Stimulated activated naive CD8-positive, alpha-beta T cell treated with anti-CD3 and anti-CD28 coated beads, Interleukin-15, Interleukin-2, amounts not matched to agents 100 U/mL and 50 U/mL, for 24 hours (primary cell): ENCODE measurements at regions not wholly inside any gene's neighbourhood (a gene's known extent, or its start where the extent isn't known, plus 50 kb on each side); places are given as distances from the start of the nearest gene placed in this dataset.
A peak's percentile ranks its signal among the peaks of the same experiment; 100 is the strongest.
"Not testable (repeated sequence)": the region's sequence is repeated elsewhere in the genome, so short reads cannot be mapped to it uniquely, and the experiment has no call there.

ENCODE experiments used
- ATAC-seq: fragments of 150-1000 bp; cut with Tn5 transposase; one replicate; pipeline ENCODE4 v1.10.0; 2021
- DNase-seq: peaks from one replicate; pipeline ENCODE4 v3.0.0; 2021

DNA sequence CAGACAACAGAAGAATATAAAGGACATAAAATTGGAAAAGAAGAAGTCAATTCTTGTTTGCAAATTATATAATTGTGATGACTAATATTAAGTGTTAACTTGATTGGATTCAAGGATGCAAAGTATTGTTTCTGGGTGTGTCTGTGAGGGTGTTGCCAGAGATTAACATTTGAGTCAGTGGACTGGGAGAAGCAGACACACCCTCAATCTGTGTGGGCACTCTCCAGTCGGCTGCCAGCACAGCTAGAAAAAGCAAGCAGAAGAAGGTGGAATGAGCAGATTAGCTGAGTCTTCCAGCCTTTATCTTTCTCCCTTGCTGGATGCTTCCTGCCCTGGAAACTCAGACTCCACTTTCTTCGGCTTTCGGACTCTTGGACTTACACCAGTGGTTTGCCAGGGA, 51.7 kb downstream of the UBE2NL start:
- DNase-seq (no peak), ATAC-seq (no peak)

- ATAC-seq = no peak
- no peak for DNase-seq
Observed at GRCh38 chrX:143940119-143940518, 56.2 kb downstream of the UBE2NL start.

DNA sequence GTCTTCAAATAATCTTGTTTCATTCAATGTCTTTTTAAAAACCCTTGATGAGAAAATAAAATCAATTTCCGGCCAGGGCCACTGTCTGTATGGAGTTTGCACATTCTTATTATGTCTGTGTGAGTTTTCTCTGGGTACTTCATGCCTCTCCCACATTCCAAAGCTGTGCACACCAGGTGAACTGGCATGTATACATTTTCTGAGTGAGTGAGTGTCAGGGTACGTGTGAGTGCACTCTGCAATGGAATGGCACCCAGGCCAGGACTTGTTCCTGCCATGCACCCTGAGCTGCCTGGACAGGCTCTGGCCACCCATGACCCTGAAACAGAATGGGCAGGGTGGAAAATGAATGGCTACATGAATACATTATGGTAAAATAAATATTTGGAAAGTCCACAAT, 61.3 kb downstream of the UBE2NL start:
- no peak for ATAC-seq
- no peak for DNase-seq

- ATAC-seq (no peak), DNase-seq (no peak)
Observed at GRCh38 chrX:143964549-143964948, 80.7 kb downstream of the UBE2NL start.

DNA sequence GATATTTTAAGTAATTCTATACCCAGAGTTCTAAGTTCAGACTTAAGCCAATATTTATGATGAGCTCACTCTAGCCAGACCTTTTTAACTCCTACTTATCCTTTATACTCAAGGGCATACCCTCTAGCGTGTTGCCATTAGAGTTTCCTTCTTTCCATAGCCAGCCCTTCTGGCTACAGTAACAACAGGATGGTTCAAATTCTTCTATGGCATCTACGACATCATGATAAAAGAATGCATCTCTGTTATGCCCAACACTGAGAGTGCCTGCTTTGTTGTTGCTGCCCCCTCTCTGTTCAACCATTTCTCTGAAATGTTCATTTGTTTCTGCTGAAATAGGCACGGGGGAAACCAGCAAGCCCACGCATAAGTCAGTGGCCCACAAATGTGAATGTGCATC, 104.5 kb downstream of the UBE2NL start:
- ATAC-seq = no peak
- no peak for DNase-seq

GRCh38 chrX:143994206-143994605, 110.3 kb downstream of the UBE2NL start:
- no peak for DNase-seq
- no peak for ATAC-seq

DNA sequence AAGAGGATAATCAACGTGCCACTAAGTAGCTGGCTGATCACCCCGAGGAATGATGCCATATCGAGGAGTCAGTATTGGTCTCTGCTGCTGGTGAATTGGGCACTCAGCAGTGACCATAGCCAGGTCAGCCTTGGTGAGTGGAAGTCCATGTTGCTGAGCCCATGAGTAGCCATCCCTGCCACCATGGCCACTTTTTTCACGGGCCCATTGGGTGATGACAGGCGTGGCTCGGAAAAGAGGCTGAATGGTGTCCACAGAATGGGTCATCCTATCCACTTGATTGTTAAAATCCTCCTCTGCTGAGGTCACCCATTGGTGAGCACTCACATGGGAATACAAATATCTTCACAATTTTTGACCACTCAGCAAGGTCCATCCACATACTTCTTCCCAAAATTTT, 114.4 kb downstream of the UBE2NL start:
- ATAC-seq (no peak), DNase-seq (no peak)

DNA sequence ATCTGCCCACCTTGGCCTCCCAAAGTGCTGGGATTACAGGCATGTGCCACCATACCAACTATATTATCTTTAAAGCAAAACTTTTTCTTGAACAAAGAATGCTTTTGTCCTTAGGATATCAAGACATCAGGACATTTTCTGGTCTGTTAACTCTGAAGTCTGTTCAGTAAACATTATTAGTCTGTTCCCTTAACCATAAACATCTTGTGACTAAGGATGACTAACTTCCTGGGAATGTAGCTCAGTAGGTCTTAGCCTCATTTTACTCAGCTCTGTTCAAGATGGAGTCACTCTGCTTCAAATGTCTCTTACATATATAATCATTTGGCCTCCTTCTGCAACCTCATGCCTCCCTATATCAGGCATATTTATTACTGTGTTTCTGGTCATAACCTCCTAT, 122.9 kb downstream of the UBE2NL start:
- DNase-seq (no peak), ATAC-seq (no peak)

- DNase-seq = no peak
- no peak for ATAC-seq
Observed at GRCh38 chrX:144040793-144041192, 156.9 kb downstream of the UBE2NL start.

- ATAC-seq (no peak), DNase-seq (no peak)
Observed at GRCh38 chrX:144042271-144042670, 158.4 kb downstream of the UBE2NL start.

GRCh38 chrX:144075432-144075831, 191.6 kb downstream of the UBE2NL start:
- ATAC-seq (no peak), DNase-seq (no peak)

DNA sequence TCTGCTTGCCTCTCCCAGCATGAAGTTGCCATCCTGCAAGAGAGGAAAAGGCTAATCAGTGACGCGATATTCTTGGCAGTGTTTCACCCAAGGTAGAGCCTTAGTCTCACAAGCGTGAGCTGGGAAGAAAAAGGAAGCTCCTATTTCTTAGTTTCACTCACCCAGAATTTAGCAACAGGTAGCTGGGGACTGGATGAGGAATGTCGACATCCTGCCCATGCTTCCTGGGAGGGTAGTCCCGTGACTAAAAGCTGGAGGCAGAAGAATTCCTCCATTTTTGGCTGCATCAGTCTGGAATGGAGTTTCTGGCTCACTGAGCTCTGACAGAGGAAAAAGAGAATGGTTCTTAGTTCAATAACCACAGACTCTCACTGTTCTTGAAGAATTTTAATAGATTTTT, 198.4 kb downstream of the UBE2NL start:
- ATAC-seq, DNase-seq: not testable (repeated sequence)

DNA sequence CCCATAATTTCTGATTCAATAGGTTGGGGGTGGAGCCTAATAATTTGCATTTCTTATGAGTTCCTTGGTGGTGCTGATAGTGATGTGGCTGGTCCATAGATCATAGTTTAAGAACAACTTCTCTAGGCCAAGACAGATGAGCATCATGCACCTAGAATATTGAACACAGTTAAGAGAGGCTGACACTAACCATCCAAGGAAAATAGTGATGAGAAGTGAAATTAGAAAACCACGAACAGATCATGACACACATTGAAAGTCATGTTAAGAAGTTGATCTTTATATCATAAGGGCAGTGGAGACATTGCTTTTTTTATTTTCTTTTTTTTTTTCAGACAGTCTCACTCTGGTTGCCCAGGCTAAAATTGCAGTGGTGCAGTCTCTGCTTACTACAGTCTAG, 205.8 kb downstream of the UBE2NL start:
- DNase-seq = not testable (repeated sequence)
- peak; percentile 68 for ATAC-seq

- ATAC-seq, DNase-seq: not testable (repeated sequence)
Observed at GRCh38 chrX:144092116-144092515, 208.2 kb downstream of the UBE2NL start.

DNA sequence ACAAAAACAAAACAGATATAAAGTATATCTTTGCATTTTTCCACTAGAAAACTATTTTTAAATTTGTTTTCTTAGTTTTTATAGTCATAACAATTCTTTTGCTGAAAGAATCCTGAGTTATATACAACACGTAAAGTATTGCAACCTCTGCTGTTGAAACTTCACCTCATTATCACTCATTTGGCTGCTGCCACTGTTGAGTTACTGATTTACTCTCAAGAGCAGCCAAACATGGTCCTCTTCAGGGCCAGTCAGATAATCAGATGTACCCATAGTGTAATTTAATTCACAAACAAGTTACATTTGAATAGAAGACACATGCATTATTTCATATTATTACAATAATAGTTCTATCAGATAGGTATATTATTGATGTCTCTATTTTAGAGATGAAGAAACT, 235.6 kb downstream of the UBE2NL start:
- ATAC-seq, DNase-seq: not testable (repeated sequence)

DNA sequence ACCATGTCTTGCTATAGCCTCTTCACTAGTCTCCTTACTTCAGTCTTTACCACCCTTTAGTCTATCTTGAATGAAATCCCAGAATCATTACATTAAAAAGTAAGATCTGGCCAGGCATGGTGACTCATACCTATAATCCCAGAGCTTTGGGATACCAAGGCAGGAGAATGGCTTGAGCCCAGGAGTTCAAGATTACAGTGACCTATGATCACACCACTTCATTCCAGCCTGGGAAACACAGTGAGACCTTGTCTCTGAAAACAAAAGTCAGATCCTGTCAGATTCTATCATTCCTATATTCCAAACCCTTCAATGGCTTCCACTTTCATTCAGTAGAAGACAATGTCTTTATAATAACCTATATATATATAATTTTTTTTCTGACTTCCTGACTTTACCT, 237.7 kb downstream of the UBE2NL start:
- not testable (repeated sequence) for ATAC-seq, DNase-seq

DNA sequence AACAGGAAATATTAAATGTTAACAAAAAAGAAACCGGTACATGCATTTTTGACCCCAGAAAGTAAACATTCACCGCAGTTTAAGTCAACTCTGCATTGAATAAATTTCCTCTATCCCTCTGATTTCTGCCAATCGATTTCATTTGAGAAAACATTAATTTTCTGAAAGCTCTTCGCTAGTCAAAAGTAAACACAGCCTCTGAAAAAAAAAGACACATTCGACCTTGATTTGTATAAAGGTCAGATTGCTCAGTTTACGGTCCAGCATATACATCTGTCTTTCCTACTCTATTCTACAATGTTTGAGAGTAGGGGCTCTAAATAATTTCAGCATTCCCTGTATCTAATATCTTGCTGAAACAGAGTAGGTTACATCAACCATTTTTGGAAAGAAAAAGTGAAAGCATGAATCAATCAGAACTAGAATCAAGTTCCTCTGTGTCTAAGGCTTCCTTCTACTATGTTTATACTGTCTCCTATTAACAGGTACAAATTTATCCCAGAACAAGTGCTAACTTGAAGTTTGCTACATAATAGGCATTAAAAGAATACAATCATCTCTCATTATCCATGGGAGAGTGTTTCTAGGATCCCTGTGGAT, 243.8 kb downstream of the UBE2NL start:
- not testable (repeated sequence) for DNase-seq, ATAC-seq

DNA sequence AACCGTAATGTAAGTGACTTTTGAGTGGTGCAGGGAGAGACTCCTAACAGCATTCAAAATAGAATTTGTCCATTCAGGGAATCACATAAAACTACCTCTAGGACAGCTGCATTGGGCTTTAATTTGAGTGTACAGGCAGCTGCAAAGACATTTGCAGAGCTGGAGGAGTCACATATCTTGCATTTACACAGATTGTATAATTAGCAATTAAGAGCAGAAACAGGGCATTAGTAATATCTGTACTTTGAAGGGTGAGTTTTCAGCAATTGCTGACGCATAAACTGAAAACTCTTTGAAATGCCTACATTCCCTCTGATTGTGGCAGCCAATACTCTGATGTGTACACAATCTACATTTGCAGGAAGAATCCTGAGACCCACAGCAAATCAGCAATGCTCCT, 245.6 kb downstream of the UBE2NL start:
- DNase-seq = not testable (repeated sequence)

DNA sequence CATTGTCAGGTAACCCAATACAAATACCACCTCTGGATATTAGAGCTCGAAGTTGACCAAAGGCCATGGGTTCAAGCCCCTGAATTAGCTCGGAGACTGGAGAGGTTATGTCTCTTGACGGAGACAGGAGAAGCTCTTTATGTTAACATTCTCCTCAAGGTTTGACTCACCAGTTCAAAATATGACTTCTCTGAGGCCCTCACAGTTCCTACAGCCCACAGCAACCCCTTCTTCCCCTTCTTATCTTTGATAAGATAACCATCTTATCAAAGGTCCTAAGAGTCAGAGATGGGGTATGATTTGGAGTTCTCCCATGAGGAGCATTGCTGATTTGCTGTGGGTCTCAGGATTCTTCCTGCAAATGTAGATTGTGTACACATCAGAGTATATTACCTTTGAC, 246.6 kb downstream of the UBE2NL start:
- not testable (repeated sequence) for ATAC-seq, DNase-seq

More for the DNA sequence above, 245.6 kb downstream of the UBE2NL start:
- not testable (repeated sequence) for ATAC-seq

GRCh38 chrX:144131080-144131479, 247.2 kb downstream of the UBE2NL start:
- ATAC-seq, DNase-seq: not testable (repeated sequence)

GRCh38 chrX:144134448-144135119, 250.7 kb downstream of the UBE2NL start:
- ATAC-seq, DNase-seq: not testable (repeated sequence)

GRCh38 chrX:144154474-144154873, 270.6 kb downstream of the UBE2NL start:
- DNase-seq, ATAC-seq: not testable (repeated sequence)

DNA sequence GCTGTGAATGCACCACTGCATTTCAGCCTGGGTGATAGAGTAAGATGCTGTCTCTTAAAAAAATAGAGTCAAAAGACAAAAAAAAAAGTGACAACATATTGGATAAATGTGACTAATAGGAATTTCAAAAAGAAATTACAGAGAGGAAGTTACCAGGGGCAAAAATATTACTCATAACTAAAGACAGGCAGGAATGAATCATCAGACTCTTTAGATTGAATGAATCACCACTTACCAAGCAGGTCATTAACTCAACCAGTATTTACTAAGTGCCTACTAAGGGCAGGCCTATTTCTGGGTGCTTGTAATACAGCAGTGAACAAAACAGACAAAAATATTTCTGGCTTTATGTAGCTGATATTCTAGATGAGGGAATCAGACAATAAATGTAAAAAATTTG, 301.3 kb downstream of the UBE2NL start:
- ATAC-seq = peak; percentile 71
- DNase-seq = not testable (repeated sequence)

DNA sequence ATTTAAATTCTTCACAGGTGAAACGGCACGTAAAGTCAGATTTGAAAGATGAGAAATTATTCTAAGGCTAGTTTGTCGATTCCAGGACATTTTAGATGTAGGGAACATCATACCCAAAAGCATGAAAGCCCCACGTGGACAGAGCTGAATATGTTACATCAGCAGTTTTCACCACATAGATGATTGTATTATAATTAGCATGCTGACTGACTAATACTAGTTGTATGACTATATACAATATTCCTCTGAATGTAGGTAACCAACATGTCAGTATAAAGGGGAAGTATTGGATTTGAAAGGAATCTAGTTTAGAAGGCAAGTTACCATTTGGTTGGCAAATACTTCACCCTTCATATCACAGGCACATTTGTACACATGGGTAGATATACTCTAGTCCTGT, 304.6 kb downstream of the UBE2NL start:
- ATAC-seq = peak; percentile 43

More for the DNA sequence above, 304.6 kb downstream of the UBE2NL start:
- DNase-seq = not testable (repeated sequence)
